Sigmoid colon (tissue), 4 donors: ENCODE measurements at regions not wholly inside any gene's neighbourhood (a gene's known extent, or its start where the extent isn't known, plus 50 kb on each side); places are given as distances from the start of the nearest gene placed in this dataset.

Source experiments
- EP300 ChIP-seq, 4 donors: sonication (generic); formaldehyde crosslinking; IDR thresholded peaks; one replicate each; pipeline ENCODE4 v1.6.1; 2017; ENCODE audit warnings: antibody characterized with exemption in 4 of 4
- POLR2A ChIP-seq, 2 donors: fragments of 450-650 bp; IDR thresholded peaks; one replicate each; pipeline ENCODE4 v1.6.1; 2016; ENCODE audit warnings: antibody characterized with exemption in 2 of 2, mild to moderate bottlenecking in 2 of 2, moderate library complexity in 2 of 2
- POLR2AphosphoS5 ChIP-seq, 4 donors: sonication (generic); formaldehyde crosslinking; IDR thresholded peaks; one replicate each; pipeline ENCODE4 v1.6.1; 2017; ENCODE audit warnings: antibody characterized with exemption in 4 of 4
- TF ChIP-seq, protein P1 (sequence below), 4 experiments: fragments of 450-650 bp in 3 of 4; fragments of 200-600 bp in 1 of 4; IDR thresholded peaks; one replicate each; pipeline ENCODE4 v1.5.1; 2016 to 2019; ENCODE audit warnings: antibody characterized with exemption in 4 of 4, mild to moderate bottlenecking in 3 of 4, moderate library complexity in 2 of 4

DNA sequence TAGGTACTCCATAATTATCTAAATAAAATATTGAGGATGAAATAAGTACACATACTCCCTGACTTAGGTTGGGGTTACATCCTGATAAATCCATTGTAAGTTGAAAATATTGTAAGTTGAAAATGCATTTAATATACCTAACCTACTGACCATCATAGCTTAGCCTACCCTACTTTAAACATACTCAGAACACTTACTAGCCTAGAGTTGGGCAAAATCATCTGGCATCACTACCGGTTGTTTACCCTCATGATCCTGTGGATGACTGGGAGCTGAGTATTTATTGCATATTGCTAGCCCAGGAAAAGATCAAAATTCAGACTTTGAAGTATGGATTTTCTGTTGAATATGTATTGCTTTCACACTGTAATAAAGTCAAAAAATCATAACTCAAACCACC lies 467.3 kb downstream of the C6orf118 start:
- TF ChIP-seq, protein P1, sequence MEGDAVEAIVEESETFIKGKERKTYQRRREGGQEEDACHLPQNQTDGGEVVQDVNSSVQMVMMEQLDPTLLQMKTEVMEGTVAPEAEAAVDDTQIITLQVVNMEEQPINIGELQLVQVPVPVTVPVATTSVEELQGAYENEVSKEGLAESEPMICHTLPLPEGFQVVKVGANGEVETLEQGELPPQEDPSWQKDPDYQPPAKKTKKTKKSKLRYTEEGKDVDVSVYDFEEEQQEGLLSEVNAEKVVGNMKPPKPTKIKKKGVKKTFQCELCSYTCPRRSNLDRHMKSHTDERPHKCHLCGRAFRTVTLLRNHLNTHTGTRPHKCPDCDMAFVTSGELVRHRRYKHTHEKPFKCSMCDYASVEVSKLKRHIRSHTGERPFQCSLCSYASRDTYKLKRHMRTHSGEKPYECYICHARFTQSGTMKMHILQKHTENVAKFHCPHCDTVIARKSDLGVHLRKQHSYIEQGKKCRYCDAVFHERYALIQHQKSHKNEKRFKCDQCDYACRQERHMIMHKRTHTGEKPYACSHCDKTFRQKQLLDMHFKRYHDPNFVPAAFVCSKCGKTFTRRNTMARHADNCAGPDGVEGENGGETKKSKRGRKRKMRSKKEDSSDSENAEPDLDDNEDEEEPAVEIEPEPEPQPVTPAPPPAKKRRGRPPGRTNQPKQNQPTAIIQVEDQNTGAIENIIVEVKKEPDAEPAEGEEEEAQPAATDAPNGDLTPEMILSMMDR (IDR thresholded peaks at IDR 0.05), result no peak
- no peak for TF ChIP-seq POLR2AphosphoS5 (IDR thresholded peaks at IDR 0.05)
- no peak for TF ChIP-seq POLR2A (IDR thresholded peaks at IDR 0.05)
- TF ChIP-seq EP300 (IDR thresholded peaks at IDR 0.05), result no peak
